Loucy (cell line): ENCODE measurements at regions not wholly inside any gene's neighbourhood (a gene's known extent, or its start where the extent isn't known, plus 50 kb on each side); places are given as distances from the start of the nearest gene placed in this dataset.

Experiments used
- H2AFZ ChIP-seq: fragments of 200-600 bp; sonication (generic); 2 replicates; pipeline ENCODE4 v1.6.0; 2016; ENCODE audit warnings: antibody characterized with exemption, mild to moderate bottlenecking, low read length, moderate library complexity
- H3F3A ChIP-seq: fragments of 200-600 bp; 2 replicates; pipeline ENCODE4 v1.6.0; 2016; ENCODE audit warnings: antibody characterized with exemption, low read depth, mild to moderate bottlenecking
- H3K27me3 ChIP-seq: fragments of 200-600 bp; sonication (generic); 2 replicates; pipeline ENCODE4 v1.6.1; 2014; ENCODE audit warnings: low read length, mild to moderate bottlenecking; ENCODE audit not compliant: insufficient read depth, poor library complexity, severe bottlenecking
- H3K36me3 ChIP-seq: fragments of 200-600 bp; sonication (generic); 2 replicates; pipeline ENCODE4 v1.6.1; 2016; ENCODE audit warnings: low read length; ENCODE audit not compliant: insufficient read depth
- H3K4me1 ChIP-seq: fragments of 200-600 bp; sonication (generic); 2 replicates; pipeline ENCODE4 v1.5.1; 2014; ENCODE audit warnings: low read length, mild to moderate bottlenecking; ENCODE audit not compliant: insufficient read depth, poor library complexity, severe bottlenecking
- H3K4me2 ChIP-seq: fragments of 200-600 bp; sonication (generic); 2 replicates; pipeline ENCODE4 v1.6.0; 2014; ENCODE audit warnings: antibody characterized with exemption, low read length, low read depth, mild to moderate bottlenecking; ENCODE audit not compliant: poor library complexity, severe bottlenecking
- H3K4me3 ChIP-seq: fragments of 200-600 bp; sonication (generic); 2 replicates; pipeline ENCODE4 v1.5.1; 2014; ENCODE audit warnings: low read length, mild to moderate bottlenecking, mixed read lengths; ENCODE audit not compliant: poor library complexity, severe bottlenecking
- H3K79me2 ChIP-seq: fragments of 200-600 bp; sonication (generic); 2 replicates; pipeline ENCODE4 v1.6.1; 2014; ENCODE audit warnings: low read length; ENCODE audit not compliant: insufficient read depth
- H3K9ac ChIP-seq: fragments of 200-600 bp; sonication (generic); 2 replicates; pipeline ENCODE4 v1.6.0; 2014; ENCODE audit warnings: mild to moderate bottlenecking, low read depth, low read length, moderate library complexity; ENCODE audit not compliant: poor library complexity, severe bottlenecking
- H3K9me2 ChIP-seq: fragments of 200-600 bp; sonication (generic); replicated peaks from 2 replicates; pipeline ENCODE4 v1.6.1; 2016; ENCODE audit warnings: low read depth, low read length, mixed read lengths
- H3K9me3 ChIP-seq: fragments of 200-600 bp; sonication (generic); 2 replicates; pipeline ENCODE4 v1.6.1; 2014; ENCODE audit warnings: mild to moderate bottlenecking, antibody characterized with exemption, low read length, low read depth; ENCODE audit not compliant: insufficient read depth
- H4K20me1 ChIP-seq: fragments of 200-600 bp; sonication (generic); 2 replicates; pipeline ENCODE4 v1.6.0; 2014; ENCODE audit warnings: antibody characterized with exemption, low read length, mild to moderate bottlenecking; ENCODE audit not compliant: insufficient read depth, poor library complexity, severe bottlenecking
- CTCF ChIP-seq: fragments of 200-600 bp; sonication (generic); conservative IDR thresholded peaks from 2 replicates; pipeline ENCODE4 v1.5.1; 2014; ENCODE audit warnings: mild to moderate bottlenecking, antibody characterized with exemption, low read length
- EZH2phosphoT487 ChIP-seq: fragments of 200-600 bp; IDR thresholded peaks from 2 replicates; pipeline ENCODE4 v1.6.1; 2018; ENCODE audit warnings: antibody characterized with exemption, mild to moderate bottlenecking, moderate library complexity, borderline replicate concordance

DNA sequence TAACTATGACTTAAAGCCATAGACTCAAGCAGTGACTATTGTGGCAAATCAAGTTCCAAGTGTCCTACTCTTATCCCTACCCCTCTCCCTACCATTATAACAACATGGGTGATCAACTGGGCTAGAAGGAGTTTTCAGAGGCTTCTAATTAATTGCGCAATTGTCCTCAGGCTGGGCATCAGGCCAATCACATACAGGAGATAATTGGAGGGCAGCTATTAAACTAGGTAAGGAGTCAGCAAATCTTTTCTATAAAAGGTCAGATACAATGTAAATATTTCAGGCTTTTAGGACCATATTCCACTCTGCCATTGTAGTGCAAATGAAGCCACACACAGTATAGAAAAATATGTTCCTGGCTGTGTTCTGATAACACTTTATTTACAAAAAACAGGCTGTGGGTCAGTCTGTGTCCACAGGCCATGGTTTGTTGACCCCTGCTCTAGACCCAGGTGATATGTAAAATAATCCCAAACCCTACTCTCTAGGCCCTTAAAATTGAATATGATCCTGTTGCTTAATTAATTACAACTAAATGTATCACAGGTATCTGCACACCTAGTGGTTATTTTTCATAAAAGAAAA, 141.4 kb upstream of the PIK3R1 start:
- Histone ChIP-seq H3F3A (no peaks in the 10 kb centered on the region), H4K20me1 (no peaks in the 10 kb centered on the region), H3K4me1 (no peaks in the 10 kb centered on the region), H3K36me3 (no peaks in the 10 kb centered on the region), H3K4me3 (no peak overlapping the region), H2AFZ (no peak overlapping the region), H3K9me2 (no peaks in the 10 kb centered on the region), H3K27me3 (no peaks in the 10 kb centered on the region), H3K4me2 (no peak overlapping the region), H3K9me3 (no peaks in the 10 kb centered on the region), H3K9ac (no peak overlapping the region), H3K79me2 (no peaks in the 10 kb centered on the region)
- TF ChIP-seq EZH2phosphoT487, result no peak
- TF ChIP-seq CTCF, result no peak

GRCh38 chr5:68071736-68072135, 143.8 kb upstream of the PIK3R1 start:
- H3K9me3 ChIP-seq, result no peaks in the 10 kb centered on the region
- H3K4me2 ChIP-seq, result no peak overlapping the region
- no peak overlapping the region for H3K9ac ChIP-seq
- H3K4me3 ChIP-seq, result no peak overlapping the region
- TF ChIP-seq CTCF, result no peak
- TF ChIP-seq EZH2phosphoT487, result no peak
- no peaks in the 10 kb centered on the region for H3K79me2 ChIP-seq
- no peaks in the 10 kb centered on the region for H3K36me3 ChIP-seq
- no peaks in the 10 kb centered on the region for H3K4me1 ChIP-seq
- no peaks in the 10 kb centered on the region for H3K27me3 ChIP-seq
- H3K9me2 ChIP-seq, result no peaks in the 10 kb centered on the region
- H2AFZ ChIP-seq, result no peak overlapping the region
- no peaks in the 10 kb centered on the region for H3F3A ChIP-seq
- H4K20me1 ChIP-seq, result no peaks in the 10 kb centered on the region

GRCh38 chr5:68071282-68071632, 144.3 kb upstream of the PIK3R1 start:
- Histone ChIP-seq H4K20me1 (no peaks in the 10 kb centered on the region), H3K27me3 (no peaks in the 10 kb centered on the region), H3F3A (no peaks in the 10 kb centered on the region), H3K9me2 (no peaks in the 10 kb centered on the region), H3K36me3 (no peaks in the 10 kb centered on the region), H3K4me1 (no peaks in the 10 kb centered on the region), H3K4me3 (no peak overlapping the region), H3K79me2 (no peaks in the 10 kb centered on the region), H3K9ac (no peak overlapping the region), H2AFZ (no peak overlapping the region), H3K4me2 (no peak overlapping the region), H3K9me3 (no peaks in the 10 kb centered on the region)
- no peak for TF ChIP-seq EZH2phosphoT487

- no peak overlapping the region for H3K4me2 ChIP-seq
- no peak overlapping the region for H3K9ac ChIP-seq
- H3F3A ChIP-seq, result no peaks in the 10 kb centered on the region
- no peak overlapping the region for H2AFZ ChIP-seq
- no peak overlapping the region for H3K4me3 ChIP-seq
- H3K9me3 ChIP-seq, result no peaks in the 10 kb centered on the region
- H4K20me1 ChIP-seq, result no peaks in the 10 kb centered on the region
- H3K9me2 ChIP-seq, result no peaks in the 10 kb centered on the region
- no peaks in the 10 kb centered on the region for H3K4me1 ChIP-seq
- no peaks in the 10 kb centered on the region for H3K27me3 ChIP-seq
- H3K36me3 ChIP-seq, result no peaks in the 10 kb centered on the region
- no peak for TF ChIP-seq CTCF
- TF ChIP-seq EZH2phosphoT487, result no peak
- no peaks in the 10 kb centered on the region for H3K79me2 ChIP-seq
Measured at GRCh38 chr5:68070591-68071281, 144.8 kb upstream of the PIK3R1 start.
